PC-9 (cell line): ENCODE measurements at regions not wholly inside any gene's neighbourhood (a gene's known extent, or its start where the extent isn't known, plus 50 kb on each side); places are given as distances from the start of the nearest gene placed in this dataset.

ENCODE experiments used
- EZH2 ChIP-seq: fragments of 200-600 bp; sonication (generic); IDR thresholded peaks from 2 replicates; pipeline ENCODE4 v1.8.0; 2017; ENCODE audit warnings: antibody characterized with exemption, low read depth
- TF ChIP-seq, protein P1 (sequence below): fragments of 200-600 bp; sonication (generic); conservative IDR thresholded peaks from 2 replicates; pipeline ENCODE4 v1.6.1; 2017; ENCODE audit warnings: mixed run types, antibody characterized with exemption, mild to moderate bottlenecking, moderate library complexity

DNA sequence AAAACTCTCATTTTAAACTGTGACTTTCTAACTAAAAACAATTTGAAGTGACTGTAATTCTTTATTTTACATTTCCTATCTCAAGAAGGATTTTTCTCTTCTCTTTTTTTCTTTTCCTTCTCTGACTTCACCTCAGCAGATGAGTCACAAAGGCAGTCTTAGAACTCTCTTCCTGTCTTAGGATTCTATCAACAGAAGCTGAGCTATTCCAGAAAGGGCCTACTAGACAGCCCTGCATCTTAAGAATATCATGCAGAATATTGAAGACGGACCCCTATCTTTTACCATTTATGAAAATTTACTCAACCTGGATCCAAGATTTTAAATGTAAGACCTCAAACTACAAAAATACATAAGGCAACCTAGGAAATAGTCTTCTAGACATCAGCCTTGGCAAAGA is 365.7 kb upstream of the SEMA3C start:
- TF ChIP-seq, protein P1, sequence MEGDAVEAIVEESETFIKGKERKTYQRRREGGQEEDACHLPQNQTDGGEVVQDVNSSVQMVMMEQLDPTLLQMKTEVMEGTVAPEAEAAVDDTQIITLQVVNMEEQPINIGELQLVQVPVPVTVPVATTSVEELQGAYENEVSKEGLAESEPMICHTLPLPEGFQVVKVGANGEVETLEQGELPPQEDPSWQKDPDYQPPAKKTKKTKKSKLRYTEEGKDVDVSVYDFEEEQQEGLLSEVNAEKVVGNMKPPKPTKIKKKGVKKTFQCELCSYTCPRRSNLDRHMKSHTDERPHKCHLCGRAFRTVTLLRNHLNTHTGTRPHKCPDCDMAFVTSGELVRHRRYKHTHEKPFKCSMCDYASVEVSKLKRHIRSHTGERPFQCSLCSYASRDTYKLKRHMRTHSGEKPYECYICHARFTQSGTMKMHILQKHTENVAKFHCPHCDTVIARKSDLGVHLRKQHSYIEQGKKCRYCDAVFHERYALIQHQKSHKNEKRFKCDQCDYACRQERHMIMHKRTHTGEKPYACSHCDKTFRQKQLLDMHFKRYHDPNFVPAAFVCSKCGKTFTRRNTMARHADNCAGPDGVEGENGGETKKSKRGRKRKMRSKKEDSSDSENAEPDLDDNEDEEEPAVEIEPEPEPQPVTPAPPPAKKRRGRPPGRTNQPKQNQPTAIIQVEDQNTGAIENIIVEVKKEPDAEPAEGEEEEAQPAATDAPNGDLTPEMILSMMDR, result no peak
- TF ChIP-seq EZH2, result no peak
